ENCODE measurements at regions not wholly inside any gene's neighbourhood (a gene's known extent, or its start where the extent isn't known, plus 50 kb on each side); places are given as distances from the start of the nearest gene placed in this dataset.

DNA sequence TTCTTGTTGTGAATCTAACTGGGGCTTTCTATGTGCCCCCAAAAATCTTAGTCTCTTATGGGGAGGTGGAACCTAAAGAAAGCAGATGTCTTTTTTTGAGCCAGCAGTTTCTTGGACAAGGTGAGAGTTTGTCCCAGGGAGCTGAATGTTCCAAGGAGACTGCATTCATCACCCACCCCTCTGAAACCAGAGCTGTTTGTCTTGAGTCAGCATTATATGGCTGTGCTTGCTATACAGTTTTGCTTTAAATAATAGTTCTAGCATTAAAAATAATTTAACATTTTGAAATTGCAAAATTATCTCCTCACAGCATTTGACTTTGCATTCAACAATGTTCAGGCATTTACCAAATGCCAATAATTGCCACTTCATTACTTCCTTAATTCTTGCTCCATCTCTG, 813.3 kb downstream of the BCL11B start:
- Histone ChIP-seq H3K9me3 (no peaks in the 10 kb centered on the region), H3K27me3 (replicated peaks in 1 of 2; ENCODE audit: control insufficient read depth in 2 of 2, extremely low read depth in 1 of 2, insufficient read depth in 2 of 2, low read length in 1 of 2) (no peaks in the 10 kb centered on the region), H3K27ac (ENCODE audit: low read length) (no peak overlapping the region), H3K36me3 (ENCODE audit: control insufficient read depth in 2 of 2, extremely low read depth in 1 of 2, insufficient read depth in 1 of 2, low read length in 1 of 2) (no peaks in the 10 kb centered on the region), H3K4me1 (ENCODE audit: control insufficient read depth in 1 of 2, extremely low read depth in 1 of 2, insufficient read depth in 2 of 2, low read length in 2 of 2) (no peaks in the 10 kb centered on the region), H3K4me3 (ENCODE audit: control insufficient read depth in 1 of 2, extremely low read depth in 1 of 2, low read length in 1 of 2) (no peak overlapping the region)
- no peak for ATAC-seq (replicated peaks in 1 of 4)
- peaks cover 2 to 11% (median 7%) of the 10 kb centered on the region in 3 donors for H3K4me1 Mint-ChIP-seq
- DNase-seq, result no peak
- no peak overlapping the region for H3K27ac Mint-ChIP-seq
- ChIA-PET POLR2A (no interaction called here), CTCF (interaction anchor here in 1 of 2 donors (1.0 kb wide), 1 partner anchor 321 kb away, joined by 3 read pairs; no protein-coding TSS in a partner anchor)
- H3K27me3 Mint-ChIP-seq, result no peaks in the 10 kb centered on the region
- peaks cover 0 to 5% (median 3%) of the 10 kb centered on the region in 3 donors for H3K9me3 Mint-ChIP-seq
- H3K36me3 Mint-ChIP-seq, result no peaks in the 10 kb centered on the region
- no peak overlapping the region for H3K4me3 Mint-ChIP-seq

GRCh38 chr14:98462908-98463307, 809.1 kb downstream of the BCL11B start:
- H3K36me3 ChIP-seq (ENCODE audit: control insufficient read depth in 2 of 2, extremely low read depth in 1 of 2, insufficient read depth in 1 of 2, low read length in 1 of 2), result no peaks in the 10 kb centered on the region
- no peaks in the 10 kb centered on the region for H3K27me3 ChIP-seq (replicated peaks in 1 of 2; ENCODE audit: control insufficient read depth in 2 of 2, extremely low read depth in 1 of 2, insufficient read depth in 2 of 2, low read length in 1 of 2)
- Mint-ChIP-seq H3K27me3 (no peaks in the 10 kb centered on the region), H3K27ac (no peak overlapping the region), H3K36me3 (no peaks in the 10 kb centered on the region), H3K4me3 (no peak overlapping the region), H3K9me3 (peaks cover 0 to 5% (median 3%) of the 10 kb centered on the region in 3 donors), H3K4me1 (peaks cover 0 to 6% (median 2%) of the 10 kb centered on the region in 3 donors)
- H3K9me3 ChIP-seq, result no peaks in the 10 kb centered on the region
- CTCF ChIA-PET, result no interaction called here
- POLR2A ChIA-PET, result no interaction called here
- no peak for ATAC-seq (replicated peaks in 1 of 4)
- H3K4me1 ChIP-seq (ENCODE audit: control insufficient read depth in 1 of 2, extremely low read depth in 1 of 2, insufficient read depth in 2 of 2, low read length in 2 of 2), result no peaks in the 10 kb centered on the region
- no peak overlapping the region for H3K4me3 ChIP-seq (ENCODE audit: control insufficient read depth in 1 of 2, extremely low read depth in 1 of 2, low read length in 1 of 2)
- no peak for DNase-seq
- no peak overlapping the region for H3K27ac ChIP-seq (ENCODE audit: low read length)
- WGBS (ENCODE audit: insufficient coverage), result 70% methylated on average over 5 of the region's 7 CpGs

GRCh38 chr14:98466807-98467206, 805.2 kb downstream of the BCL11B start:
- Histone ChIP-seq H3K9me3 (no peaks in the 10 kb centered on the region), H3K27ac (ENCODE audit: low read length) (no peak overlapping the region), H3K4me1 (ENCODE audit: control insufficient read depth in 1 of 2, extremely low read depth in 1 of 2, insufficient read depth in 2 of 2, low read length in 2 of 2) (no peaks in the 10 kb centered on the region), H3K4me3 (ENCODE audit: control insufficient read depth in 1 of 2, extremely low read depth in 1 of 2, low read length in 1 of 2) (no peak overlapping the region), H3K36me3 (ENCODE audit: control insufficient read depth in 2 of 2, extremely low read depth in 1 of 2, insufficient read depth in 1 of 2, low read length in 1 of 2) (no peaks in the 10 kb centered on the region), H3K27me3 (replicated peaks in 1 of 2; ENCODE audit: control insufficient read depth in 2 of 2, extremely low read depth in 1 of 2, insufficient read depth in 2 of 2, low read length in 1 of 2) (no peaks in the 10 kb centered on the region)
- ChIA-PET POLR2A (no interaction called here), CTCF (no interaction called here)
- DNase-seq (no peak), ATAC-seq (replicated peaks in 1 of 4) (no peak)
- Mint-ChIP-seq H3K4me3 (no peak overlapping the region), H3K36me3 (no peaks in the 10 kb centered on the region), H3K9me3 (peaks cover 0 to 5% (median 0%) of the 10 kb centered on the region in 3 donors), H3K27ac (no peak overlapping the region), H3K4me1 (peaks cover 0 to 6% (median 2%) of the 10 kb centered on the region in 3 donors), H3K27me3 (no peaks in the 10 kb centered on the region)
- 96% methylated on average over 4 of the region's 7 CpGs for WGBS (ENCODE audit: insufficient coverage)

GRCh38 chr14:98470663-98471062, 801.3 kb downstream of the BCL11B start:
- Mint-ChIP-seq H3K36me3 (no peaks in the 10 kb centered on the region), H3K4me3 (no peak overlapping the region), H3K27me3 (no peaks in the 10 kb centered on the region), H3K9me3 (peaks cover 0 to 5% (median 0%) of the 10 kb centered on the region in 3 donors), H3K4me1 (peaks cover 0 to 2% (median 0%) of the 10 kb centered on the region in 3 donors), H3K27ac (no peak overlapping the region)
- POLR2A ChIA-PET, result no interaction called here
- no peaks in the 10 kb centered on the region for H3K4me1 ChIP-seq (ENCODE audit: control insufficient read depth in 1 of 2, extremely low read depth in 1 of 2, insufficient read depth in 2 of 2, low read length in 2 of 2)
- H3K4me3 ChIP-seq (ENCODE audit: control insufficient read depth in 1 of 2, extremely low read depth in 1 of 2, low read length in 1 of 2), result no peak overlapping the region
- WGBS (ENCODE audit: insufficient coverage), result 91% methylated on average over 4 of the region's 4 CpGs
- no peak overlapping the region for H3K27ac ChIP-seq (ENCODE audit: low read length)
- ATAC-seq (replicated peaks in 1 of 4), result no peak
- no peaks in the 10 kb centered on the region for H3K27me3 ChIP-seq (replicated peaks in 1 of 2; ENCODE audit: control insufficient read depth in 2 of 2, extremely low read depth in 1 of 2, insufficient read depth in 2 of 2, low read length in 1 of 2)
- CTCF ChIA-PET, result no interaction called here
- DNase-seq, result no peak
- H3K36me3 ChIP-seq (ENCODE audit: control insufficient read depth in 2 of 2, extremely low read depth in 1 of 2, insufficient read depth in 1 of 2, low read length in 1 of 2), result no peaks in the 10 kb centered on the region
- H3K9me3 ChIP-seq, result no peaks in the 10 kb centered on the region

DNA sequence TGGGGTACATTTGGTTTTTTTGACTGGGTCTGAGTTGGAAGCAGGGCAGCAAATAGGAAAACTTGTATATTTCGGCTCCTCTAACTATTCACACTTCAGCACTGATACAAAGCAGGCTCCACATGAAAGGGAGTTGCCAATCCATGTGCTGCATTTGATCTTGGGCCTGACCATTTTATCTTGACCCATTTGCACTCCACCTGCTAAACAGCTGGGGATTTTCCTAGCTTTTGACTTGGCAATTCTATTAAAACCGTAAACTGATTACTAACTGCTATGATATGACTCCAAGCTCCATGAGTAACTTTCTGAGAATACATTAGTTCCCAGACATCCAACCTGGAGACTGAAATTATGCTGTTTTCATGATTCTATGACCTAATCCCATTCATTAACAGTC, 797.1 kb downstream of the BCL11B start:
- Histone ChIP-seq H3K36me3 (ENCODE audit: control insufficient read depth in 2 of 2, extremely low read depth in 1 of 2, insufficient read depth in 1 of 2, low read length in 1 of 2) (no peaks in the 10 kb centered on the region), H3K27me3 (replicated peaks in 1 of 2; ENCODE audit: control insufficient read depth in 2 of 2, extremely low read depth in 1 of 2, insufficient read depth in 2 of 2, low read length in 1 of 2) (no peaks in the 10 kb centered on the region), H3K27ac (ENCODE audit: low read length) (no peak overlapping the region), H3K9me3 (no peaks in the 10 kb centered on the region), H3K4me1 (ENCODE audit: control insufficient read depth in 1 of 2, extremely low read depth in 1 of 2, insufficient read depth in 2 of 2, low read length in 2 of 2) (no peaks in the 10 kb centered on the region), H3K4me3 (ENCODE audit: control insufficient read depth in 1 of 2, extremely low read depth in 1 of 2, low read length in 1 of 2) (no peak overlapping the region)
- ATAC-seq (replicated peaks in 1 of 4), result no peak
- H3K27ac Mint-ChIP-seq, result no peak overlapping the region
- H3K9me3 Mint-ChIP-seq, result peaks cover 3 to 8% (median 4%) of the 10 kb centered on the region in 3 donors
- ChIA-PET POLR2A (no interaction called here), CTCF (no interaction called here)
- no peak overlapping the region for H3K4me3 Mint-ChIP-seq
- no peaks in the 10 kb centered on the region for H3K27me3 Mint-ChIP-seq
- no peaks in the 10 kb centered on the region for H3K4me1 Mint-ChIP-seq
- DNase-seq, result no peak
- H3K36me3 Mint-ChIP-seq, result peaks cover 4% of the 10 kb centered on the region
- WGBS (ENCODE audit: insufficient coverage), result 90% methylated on average over 2 of the region's 2 CpGs

GRCh38 chr14:98477935-98478334, 794.1 kb downstream of the BCL11B start:
- Histone ChIP-seq H3K27me3 (replicated peaks in 1 of 2; ENCODE audit: control insufficient read depth in 2 of 2, extremely low read depth in 1 of 2, insufficient read depth in 2 of 2, low read length in 1 of 2) (peaks cover 0 to 3% of the 10 kb centered on the region in 2 experiments), H3K27ac (ENCODE audit: low read length) (no peak overlapping the region), H3K36me3 (ENCODE audit: control insufficient read depth in 2 of 2, extremely low read depth in 1 of 2, insufficient read depth in 1 of 2, low read length in 1 of 2) (no peaks in the 10 kb centered on the region), H3K4me3 (ENCODE audit: control insufficient read depth in 1 of 2, extremely low read depth in 1 of 2, low read length in 1 of 2) (no peak overlapping the region), H3K4me1 (ENCODE audit: control insufficient read depth in 1 of 2, extremely low read depth in 1 of 2, insufficient read depth in 2 of 2, low read length in 2 of 2) (no peaks in the 10 kb centered on the region), H3K9me3 (no peaks in the 10 kb centered on the region)
- no peak overlapping the region for H3K4me3 Mint-ChIP-seq
- no peaks in the 10 kb centered on the region for H3K4me1 Mint-ChIP-seq
- H3K27me3 Mint-ChIP-seq, result peaks cover 0 to 3% of the 10 kb centered on the region in 2 donors
- WGBS (ENCODE audit: insufficient coverage), result 100% methylated on average over 3 of the region's 5 CpGs
- no peak overlapping the region for H3K27ac Mint-ChIP-seq
- CTCF ChIA-PET, result no interaction called here
- no peak for DNase-seq
- H3K9me3 Mint-ChIP-seq, result peaks cover 3 to 9% (median 4%) of the 10 kb centered on the region in 3 donors
- POLR2A ChIA-PET, result no interaction called here
- peaks cover 4% of the 10 kb centered on the region for H3K36me3 Mint-ChIP-seq
- no peak for ATAC-seq (replicated peaks in 1 of 4)

DNA sequence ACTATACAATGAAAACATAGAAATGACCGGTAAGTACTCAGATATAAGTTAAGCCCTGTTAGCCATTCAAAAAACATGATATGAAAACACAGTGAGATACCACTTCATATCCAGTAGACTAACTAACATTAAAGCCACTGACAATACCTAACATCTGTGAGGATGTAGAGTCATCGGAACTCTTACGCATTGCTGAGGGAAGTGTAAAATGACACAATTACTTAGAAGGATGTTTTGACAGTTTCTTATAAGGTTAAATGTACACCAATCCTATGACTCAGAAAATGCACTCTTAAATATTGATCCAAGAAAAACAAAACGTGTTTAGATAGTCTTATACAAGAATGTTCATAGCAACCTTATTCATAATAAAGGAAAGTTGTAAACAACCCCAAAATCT, 782.9 kb downstream of the BCL11B start:
- POLR2A ChIA-PET, result no interaction called here
- Mint-ChIP-seq H3K36me3 (peaks cover 17% of the 10 kb centered on the region), H3K4me1 (no peaks in the 10 kb centered on the region), H3K27me3 (no peaks in the 10 kb centered on the region), H3K9me3 (peaks cover 11 to 20% (median 13%) of the 10 kb centered on the region in 3 donors), H3K27ac (no peak overlapping the region), H3K4me3 (no peak overlapping the region)
- CTCF ChIA-PET, result no interaction called here
- H3K4me3 ChIP-seq (ENCODE audit: control insufficient read depth in 1 of 2, extremely low read depth in 1 of 2, low read length in 1 of 2), result no peak overlapping the region
- H3K36me3 ChIP-seq (ENCODE audit: control insufficient read depth in 2 of 2, extremely low read depth in 1 of 2, insufficient read depth in 1 of 2, low read length in 1 of 2), result no peaks in the 10 kb centered on the region
- WGBS (ENCODE audit: insufficient coverage), result no CpG with 5 or more reads among the region's 4 CpGs
- no peaks in the 10 kb centered on the region for H3K4me1 ChIP-seq (ENCODE audit: control insufficient read depth in 1 of 2, extremely low read depth in 1 of 2, insufficient read depth in 2 of 2, low read length in 2 of 2)
- H3K27ac ChIP-seq (ENCODE audit: low read length), result no peak overlapping the region
- H3K9me3 ChIP-seq, result peaks cover 4% of the 10 kb centered on the region
- DNase-seq (no peak), ATAC-seq (replicated peaks in 1 of 4) (no peak)
- H3K27me3 ChIP-seq (replicated peaks in 1 of 2; ENCODE audit: control insufficient read depth in 2 of 2, extremely low read depth in 1 of 2, insufficient read depth in 2 of 2, low read length in 1 of 2), result no peaks in the 10 kb centered on the region
